ENCODE measurements at regions not wholly inside any gene's neighbourhood (a gene's known extent, or its start where the extent isn't known, plus 50 kb on each side); places are given as distances from the start of the nearest gene placed in this dataset.
"Not testable (repeated sequence)": the region's sequence is repeated elsewhere in the genome, so short reads cannot be mapped to it uniquely, and the experiment has no call there.

GRCh38 chr1:185460723-185461122 lies 143.7 kb upstream of the IVNS1ABP start:
- not testable (repeated sequence) for DNase-seq

DNA sequence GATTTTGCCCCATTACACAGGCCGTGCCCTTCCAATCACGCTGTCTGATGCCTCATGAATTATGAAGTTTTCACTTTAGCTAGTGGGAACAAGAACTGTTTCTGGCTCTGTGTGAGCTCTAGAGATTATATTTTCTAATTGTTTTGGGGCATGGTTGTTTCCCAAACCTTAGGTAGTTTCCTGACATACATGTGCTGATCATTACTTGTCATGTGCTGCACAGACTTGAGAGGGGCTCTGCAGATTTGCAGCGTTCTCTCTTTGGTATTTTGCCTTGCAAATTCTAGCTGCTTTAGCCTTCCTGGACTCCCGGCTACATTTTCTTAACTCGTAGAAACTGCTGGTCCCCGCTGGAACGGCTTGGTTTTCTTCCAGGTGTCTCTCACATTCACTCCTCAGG lies 142.1 kb upstream of the IVNS1ABP start:
- no peak for DNase-seq

- DNase-seq, result no peak
Measured at GRCh38 chr1:185458670-185459069, 141.6 kb upstream of the IVNS1ABP start.

GRCh38 chr1:185453496-185454192 lies 136.6 kb upstream of the IVNS1ABP start:
- DNase-seq, result peak; percentile 26

DNA sequence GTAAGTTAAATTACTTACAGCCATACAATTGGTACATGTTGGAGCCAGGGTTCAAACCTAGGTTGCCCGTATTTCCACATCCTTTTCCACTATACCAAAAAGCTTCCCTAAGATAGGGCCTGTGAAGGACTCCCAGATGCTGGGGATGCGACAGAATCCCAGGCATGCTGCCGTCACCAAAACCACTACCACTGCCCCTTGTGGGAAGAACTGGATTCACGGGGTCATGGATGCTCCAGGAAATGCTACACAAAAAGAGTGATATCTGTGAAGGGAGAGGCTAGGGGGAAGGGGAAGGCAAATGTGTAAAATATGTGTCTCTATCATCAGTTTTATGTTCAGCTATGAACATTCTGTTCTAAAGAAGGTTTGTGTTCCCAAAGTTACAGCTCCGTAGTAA lies 133.9 kb upstream of the IVNS1ABP start:
- no peak for DNase-seq

DNA sequence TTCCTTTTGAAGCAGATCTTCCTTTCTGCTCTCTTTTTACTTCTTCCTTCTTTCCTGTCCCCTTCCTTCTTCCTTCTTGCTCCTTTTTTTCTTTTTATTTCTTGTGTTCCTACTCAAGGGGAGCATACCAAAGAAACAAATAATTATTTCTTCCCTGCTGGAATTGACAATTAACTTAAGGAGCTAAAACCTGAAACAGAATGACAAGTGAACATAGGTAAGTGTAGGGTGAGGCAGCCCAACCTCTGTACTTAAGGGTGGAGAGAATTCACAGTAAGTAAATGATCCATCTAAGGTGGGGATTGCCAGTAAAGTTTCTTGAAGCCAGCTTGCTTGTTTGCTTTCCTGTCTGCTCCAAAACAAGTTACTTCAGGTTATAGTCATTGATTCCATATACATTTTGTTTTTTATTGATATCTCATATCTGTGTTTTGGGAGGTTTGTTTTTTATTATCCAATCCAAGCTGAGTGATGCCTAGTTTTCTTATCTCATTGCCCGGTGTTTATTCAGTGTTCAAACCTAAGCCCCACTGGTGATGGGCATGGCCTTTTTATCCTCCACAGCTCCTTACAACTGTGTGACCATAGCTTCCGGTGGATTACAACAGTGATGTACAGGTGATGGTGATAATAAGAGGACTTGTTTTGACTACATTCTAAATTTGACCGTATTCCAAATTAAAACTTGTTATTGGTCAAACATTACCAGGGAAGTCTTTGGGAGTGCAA lies 133.2 kb upstream of the IVNS1ABP start:
- DNase-seq, result no peak

DNA sequence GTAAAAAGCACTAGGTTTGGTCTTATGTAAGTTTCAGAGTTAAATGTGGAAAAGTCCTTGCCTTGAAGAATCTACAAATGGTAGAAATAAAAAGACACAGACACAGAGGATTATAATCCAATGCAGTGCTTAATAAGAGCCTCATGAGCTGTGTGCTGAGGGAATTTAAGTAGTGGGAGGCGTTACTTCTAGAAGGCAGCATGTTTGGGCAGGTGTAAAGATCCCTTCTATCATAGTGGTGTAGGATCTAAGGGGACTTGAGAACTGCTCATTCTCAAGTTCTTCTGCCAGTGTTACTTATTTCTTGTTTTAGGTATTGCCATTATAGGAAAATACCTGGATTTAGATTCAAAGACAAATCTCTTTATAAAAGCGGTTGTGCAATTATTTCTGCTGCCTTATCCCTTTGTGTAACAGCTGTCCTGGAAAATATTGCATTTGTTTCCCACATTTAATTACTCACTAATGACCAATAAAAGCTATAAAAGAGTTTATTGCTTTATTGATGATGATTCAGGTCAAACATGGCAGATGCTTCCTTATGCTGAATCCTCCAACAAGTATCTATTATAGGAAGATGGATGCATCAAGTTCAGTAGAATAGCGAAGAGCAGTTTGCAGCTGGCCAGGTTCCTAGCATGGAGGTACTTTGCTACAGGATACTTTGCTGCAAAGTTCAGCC lies 132.5 kb upstream of the IVNS1ABP start:
- no peak for DNase-seq

DNA sequence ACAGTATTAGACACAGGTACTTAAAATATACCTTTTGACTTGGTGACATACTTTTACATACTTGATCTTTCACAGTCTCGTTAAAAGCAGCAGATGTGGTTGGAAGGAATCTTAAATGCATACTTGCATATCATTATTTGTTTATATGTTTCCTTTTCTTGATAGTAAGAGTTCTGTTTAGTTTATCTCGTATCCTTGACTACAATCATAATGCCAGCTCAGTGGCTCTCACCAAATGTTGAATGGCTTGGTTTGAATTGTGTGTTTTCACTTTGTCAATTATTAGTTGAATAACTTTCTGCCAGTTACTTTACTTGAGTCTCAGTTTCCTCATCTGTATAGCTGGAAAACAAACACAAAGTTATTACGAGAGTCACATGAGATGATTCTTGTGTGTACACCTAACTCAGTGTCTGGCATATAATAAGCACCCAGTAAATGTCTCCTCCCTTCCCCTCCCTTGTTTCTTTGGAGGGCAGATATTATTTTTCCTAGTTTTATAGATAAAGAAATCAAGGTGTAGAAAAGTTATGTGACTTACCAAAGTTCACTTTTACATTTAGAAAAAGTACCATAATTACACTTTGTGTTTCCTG lies 131.6 kb upstream of the IVNS1ABP start:
- DNase-seq, result no peak

DNA sequence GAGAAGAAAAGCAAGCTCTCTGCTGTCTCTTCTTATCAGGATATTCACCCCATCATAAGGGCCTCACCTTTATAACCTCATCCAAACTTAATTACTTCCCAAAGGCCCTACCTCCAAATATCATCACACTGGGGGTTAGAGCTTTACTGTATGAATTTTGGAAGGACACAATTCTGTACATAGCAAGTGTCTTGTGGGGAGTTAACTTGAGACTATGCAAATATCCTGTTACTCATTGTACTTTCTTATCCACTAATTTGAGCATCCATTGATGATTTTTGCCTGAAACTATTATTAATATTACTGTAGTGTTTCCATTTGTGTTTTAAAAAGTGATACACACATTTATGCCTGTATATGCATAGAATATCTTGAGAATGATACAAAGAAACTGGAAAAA lies 129.1 kb upstream of the IVNS1ABP start:
- DNase-seq, result no peak

DNA sequence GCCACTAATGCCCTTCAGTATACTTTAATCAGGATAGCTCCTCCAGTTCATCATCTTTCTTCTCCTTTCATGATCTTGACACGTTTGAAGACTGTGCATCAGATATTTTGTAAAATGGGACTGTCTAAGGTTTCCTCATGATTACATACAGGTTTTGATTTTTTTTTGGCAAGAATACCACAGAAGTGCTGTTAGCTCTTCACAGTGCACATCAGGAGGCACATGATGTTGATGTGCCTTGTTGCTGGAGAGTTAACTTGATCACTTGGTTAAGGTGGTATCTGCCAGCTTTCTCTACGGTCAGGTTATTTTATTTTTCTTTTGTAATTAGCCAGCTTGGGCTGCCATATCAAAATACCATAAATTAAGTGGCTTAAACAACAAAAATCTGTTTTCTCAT lies 128.6 kb upstream of the IVNS1ABP start:
- DNase-seq, result no peak

DNA sequence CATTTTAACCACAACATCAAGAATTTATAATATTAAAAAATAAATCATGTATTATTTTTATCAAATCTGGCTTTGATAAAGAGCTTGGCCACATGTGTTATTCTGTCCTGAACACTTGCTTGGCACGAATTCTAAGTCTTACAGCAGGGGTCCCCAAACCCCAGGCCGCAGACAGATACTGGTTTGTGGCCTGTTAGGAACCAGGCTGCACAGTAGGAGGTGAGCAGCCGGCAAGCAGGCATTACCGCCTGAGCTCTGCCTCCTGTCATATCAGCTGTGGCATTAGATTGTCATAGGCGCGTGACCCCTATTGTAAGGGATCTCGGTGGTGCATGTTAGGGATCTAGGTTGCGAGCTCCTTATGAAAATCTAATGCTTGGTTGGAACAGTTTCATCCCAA lies 127.6 kb upstream of the IVNS1ABP start:
- DNase-seq, result no peak

DNA sequence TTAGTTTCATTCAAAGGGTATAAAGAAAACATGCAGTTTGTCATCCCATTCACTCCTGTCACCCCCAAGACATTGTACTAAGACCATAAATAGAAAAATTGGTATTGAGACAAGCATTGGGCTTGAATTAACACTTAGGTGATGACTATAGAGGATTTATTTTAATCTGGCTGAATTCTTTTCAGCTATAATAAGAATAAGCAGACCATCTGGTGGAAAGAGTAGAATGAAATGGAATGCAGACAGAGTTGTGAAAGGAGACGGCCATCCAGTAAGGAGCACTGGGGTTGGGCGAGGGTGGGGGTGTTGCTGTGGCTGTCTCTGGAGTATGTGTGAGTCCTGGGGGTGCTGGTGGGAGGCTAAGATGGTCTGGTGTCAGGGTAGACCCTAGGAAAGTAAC lies 125.0 kb upstream of the IVNS1ABP start:
- DNase-seq, result no peak

- DNase-seq, result peak; percentile 46
Measured at GRCh38 chr1:185441605-185442004, 124.6 kb upstream of the IVNS1ABP start.

DNA sequence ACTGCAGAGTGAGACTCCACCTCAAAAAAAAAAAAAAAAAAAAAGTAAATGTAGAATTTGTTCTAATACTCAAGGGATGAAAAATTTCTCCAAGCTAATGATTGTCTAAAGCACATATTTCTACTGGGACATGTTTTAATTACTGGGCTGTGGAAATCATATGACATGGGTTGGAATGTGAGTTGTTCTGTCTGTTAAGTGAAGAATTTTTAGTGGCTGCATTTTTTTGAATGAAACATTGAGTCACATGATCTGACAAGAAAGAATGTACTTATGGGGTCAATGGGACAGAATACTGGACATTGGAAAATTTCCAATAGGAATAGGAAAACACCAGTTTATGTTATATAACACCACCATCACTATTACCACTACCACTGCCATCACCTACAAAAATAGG lies 123.8 kb upstream of the IVNS1ABP start:
- DNase-seq, result no peak

GRCh38 chr1:185439727-185440415 lies 122.8 kb upstream of the IVNS1ABP start:
- DNase-seq, result peak; percentile 43

DNA sequence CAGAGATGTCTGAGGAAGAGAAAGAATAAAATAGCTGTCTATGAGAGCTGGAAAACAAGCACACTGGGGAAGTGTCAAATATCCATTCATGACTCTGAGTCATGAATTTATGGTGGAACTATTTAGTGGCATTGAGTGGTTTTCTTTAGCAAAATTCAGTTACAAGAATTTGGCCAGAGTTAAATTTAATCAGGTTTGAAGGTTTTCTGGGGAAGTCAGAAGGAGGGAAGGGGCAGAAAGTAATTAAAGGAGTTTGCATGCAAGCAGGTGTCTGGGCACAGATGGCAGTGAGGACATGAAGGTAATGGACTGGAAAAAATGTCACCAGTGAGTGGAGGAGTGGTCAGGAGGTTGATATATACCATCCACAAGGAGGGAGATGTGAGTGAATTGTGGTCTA lies 121.9 kb upstream of the IVNS1ABP start:
- no peak for DNase-seq

DNA sequence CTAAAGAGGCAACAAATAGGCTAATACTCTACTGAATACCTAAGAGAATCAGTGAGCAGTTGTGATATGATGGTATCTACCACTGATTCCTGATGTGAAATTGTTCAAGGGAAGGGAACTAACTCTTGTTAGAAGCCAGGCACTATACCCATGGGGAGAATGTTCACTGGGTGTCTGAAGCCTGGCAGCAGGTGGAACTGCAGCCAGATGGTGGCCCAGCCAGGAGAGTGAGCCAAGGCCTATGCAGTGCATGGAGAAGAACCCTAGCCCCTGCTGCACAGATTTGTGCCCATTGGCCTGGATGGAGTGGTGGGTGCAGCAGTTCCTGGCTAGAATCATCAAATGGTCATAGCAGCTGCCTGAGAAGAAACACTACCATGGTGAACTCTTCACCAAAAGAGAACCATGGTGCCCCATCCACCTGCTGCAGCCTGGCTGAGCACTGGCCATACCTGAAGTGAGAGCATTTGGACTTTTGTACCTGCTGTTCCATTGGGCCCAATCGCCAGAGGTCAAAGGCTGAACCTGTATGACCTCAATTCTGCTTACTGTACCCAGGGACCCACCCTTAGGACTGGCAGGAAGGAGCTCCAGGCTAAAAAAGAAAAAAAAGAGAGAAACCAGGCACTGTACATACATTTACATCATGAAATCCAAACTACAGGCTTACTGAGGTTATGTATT lies 118.8 kb upstream of the IVNS1ABP start:
- DNase-seq, result no peak

DNA sequence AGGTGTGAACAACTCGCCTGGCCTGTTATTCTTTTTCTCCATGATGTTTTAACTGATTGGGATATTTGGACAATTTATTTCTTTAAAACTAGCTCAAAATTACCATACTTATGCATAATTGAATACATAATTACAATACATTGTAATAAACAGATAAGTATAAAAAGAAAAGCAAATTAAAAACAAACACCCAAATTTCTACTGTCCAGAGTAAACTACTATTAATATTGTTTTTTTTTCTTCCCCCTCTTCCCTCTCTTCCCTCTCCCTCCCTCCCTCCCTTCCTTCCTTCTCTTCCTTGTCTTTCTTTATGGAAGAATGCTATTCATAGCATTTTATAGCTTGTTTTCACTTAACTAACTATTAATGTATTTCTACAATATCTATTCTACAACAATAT lies 117.7 kb upstream of the IVNS1ABP start:
- no peak for DNase-seq

DNA sequence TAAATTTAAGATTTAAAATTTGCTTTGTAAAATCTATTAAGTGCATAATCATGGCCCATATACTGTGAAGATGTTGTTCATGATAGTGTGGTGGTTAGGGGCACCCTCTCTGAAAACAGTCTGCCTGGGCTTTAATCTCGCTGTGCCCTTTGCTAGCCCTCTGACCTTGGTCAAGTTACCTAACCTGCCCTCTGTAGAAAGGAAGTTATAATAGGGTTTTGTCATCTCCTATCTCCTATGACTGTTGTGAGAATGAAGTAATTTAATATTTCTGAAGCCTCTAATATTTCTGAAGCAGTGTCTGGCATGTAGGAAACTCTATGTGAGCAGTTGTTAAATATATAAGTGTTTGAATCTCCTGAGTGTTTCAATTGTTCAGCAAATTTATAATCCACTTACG lies 116.6 kb upstream of the IVNS1ABP start:
- no peak for DNase-seq

- no peak for DNase-seq
Measured at GRCh38 chr1:185432948-185433347, 115.9 kb upstream of the IVNS1ABP start.

GRCh38 chr1:185431612-185432011 lies 114.6 kb upstream of the IVNS1ABP start:
- no peak for DNase-seq

GRCh38 chr1:185429668-185430067 lies 112.6 kb upstream of the IVNS1ABP start:
- not testable (repeated sequence) for DNase-seq
